DND-41 (cell line): ENCODE measurements at regions not wholly inside any gene's neighbourhood (a gene's known extent, or its start where the extent isn't known, plus 50 kb on each side); places are given as distances from the start of the nearest gene placed in this dataset.

ENCODE experiments used
- CTCF ChIP-seq: IDR thresholded peaks from 2 replicates; pipeline ENCODE4 v1.5.1; 2012; ENCODE audit warnings: borderline replicate concordance, low read length, moderate library complexity, mild to moderate bottlenecking; ENCODE audit not compliant: poor library complexity, severe bottlenecking; ENCODE audit errors: extremely low read depth
- EZH2 ChIP-seq: IDR thresholded peaks from 3 replicates; pipeline ENCODE4 v1.6.1; 2012; ENCODE audit warnings: borderline replicate concordance, low read depth, mild to moderate bottlenecking, moderate library complexity, low read length, inconsistent platforms; ENCODE audit not compliant: severe bottlenecking

- TF ChIP-seq EZH2 (no peak), CTCF (no peak)
Observed at GRCh38 chr3:90062016-90062415, 954.6 kb downstream of the EPHA3 start.
